Natural killer cell (primary cell): ENCODE measurements at regions not wholly inside any gene's neighbourhood (a gene's known extent, or its start where the extent isn't known, plus 50 kb on each side); places are given as distances from the start of the nearest gene placed in this dataset.

Experiments used
- ATAC-seq, 3 donors: fragments of 150-1000 bp in 2 of 3; fragments of 200-7000 bp in 1 of 3; cut with Tn5 transposase; 1 replicate in 1 of 3; 2 replicates in 2 of 3; pipeline ENCODE4 v1.10.0; 2021; ENCODE audit warnings: mild to moderate bottlenecking in 2 of 3, moderate library complexity in 2 of 3
- DNase-seq, 2 donors: peaks; one replicate each; pipeline versions ENCODE4 v3.0.0 to v3.0.0-alpha.2; 2013 to 2021; ENCODE audit warnings: mixed read lengths in 1 of 2
- H3K27ac ChIP-seq: one replicate; pipeline ENCODE4 v1.5.1; 2013; ENCODE audit warnings: mild to moderate bottlenecking, low read length
- H3K27me3 ChIP-seq: one replicate; pipeline ENCODE4 v1.6.1; 2013; ENCODE audit warnings: low read length; ENCODE audit not compliant: control insufficient read depth, insufficient read depth
- H3K36me3 ChIP-seq: one replicate; pipeline ENCODE4 v1.6.1; 2013; ENCODE audit warnings: low read length; ENCODE audit not compliant: control insufficient read depth, insufficient read depth
- H3K4me1 ChIP-seq: one replicate; pipeline ENCODE4 v1.6.1; 2013; ENCODE audit warnings: low read length; ENCODE audit not compliant: control insufficient read depth, insufficient read depth
- H3K4me3 ChIP-seq: one replicate; pipeline ENCODE4 v1.5.1; 2013; ENCODE audit warnings: low read length
- H3K9me3 ChIP-seq: one replicate; pipeline ENCODE4 v1.6.1; 2013; ENCODE audit warnings: low read length; ENCODE audit not compliant: control insufficient read depth, insufficient read depth
- H3K27ac Mint-ChIP-seq, 2 donors: one replicate each; pipeline ENCODE4 v1.8.0; 2022; ENCODE audit warnings: mild to moderate bottlenecking in 2 of 2, mixed read lengths in 2 of 2, moderate library complexity in 1 of 2
- H3K27me3 Mint-ChIP-seq, 2 donors: one replicate each; pipeline ENCODE4 v1.8.0; 2022; ENCODE audit warnings: low read depth in 2 of 2, mixed read lengths in 2 of 2
- H3K36me3 Mint-ChIP-seq: one replicate; pipeline ENCODE4 v1.8.0; 2022; ENCODE audit warnings: mixed read lengths
- H3K4me1 Mint-ChIP-seq, 2 donors: one replicate each; pipeline ENCODE4 v1.8.0; 2022; ENCODE audit warnings: mixed read lengths in 2 of 2
- H3K4me3 Mint-ChIP-seq: one replicate; pipeline ENCODE4 v1.8.0; 2022; ENCODE audit warnings: mild to moderate bottlenecking, moderate library complexity, mixed read lengths
- H3K9me3 Mint-ChIP-seq, 2 donors: one replicate each; pipeline ENCODE4 v1.8.0; 2022; ENCODE audit warnings: mixed read lengths in 2 of 2
- CTCF ChIP-seq: fragments of 200-600 bp; IDR thresholded peaks from one replicate; pipeline ENCODE4 v1.8.0; 2022; ENCODE audit warnings: antibody characterized with exemption
- WGBS: methylation state at CpG from one replicate; pipeline ENCODE4 v1.1.7; 2013; ENCODE audit warnings: missing lambda C conversion rate; ENCODE audit not compliant: insufficient coverage; 5-methylcytosine and 5-hydroxymethylcytosine counted together
- intact Hi-C: fragments of 100-400 bp; cut with micrococcal nuclease; formaldehyde crosslinking; loops from one replicate; pipeline ENCODE4 v1.14.2; 2022

- H3K9me3 ChIP-seq: no peaks in the 10 kb centered on the region
- no peak for TF ChIP-seq CTCF
- WGBS: 91% methylated on average over 8 of the region's 8 CpGs
Observed at GRCh38 chr10:128996092-128996491, 470.9 kb upstream of the MGMT start.

GRCh38 chr10:128998101-128998805, 468.8 kb upstream of the MGMT start:
- Histone ChIP-seq H3K9me3 (no peaks in the 10 kb centered on the region), H3K27ac (no peak overlapping the region), H3K27me3 (no peaks in the 10 kb centered on the region), H3K36me3 (no peaks in the 10 kb centered on the region), H3K4me1 (no peaks in the 10 kb centered on the region), H3K4me3 (no peak overlapping the region)
- 82% methylated on average over 7 of the region's 10 CpGs for WGBS
- intact Hi-C loops: no loop called here
- no peaks in the 10 kb centered on the region for H3K36me3 Mint-ChIP-seq
- DNase-seq: no peak
- no peaks in the 10 kb centered on the region for H3K4me1 Mint-ChIP-seq
- no peak for ATAC-seq
- H3K4me3 Mint-ChIP-seq: no peak overlapping the region
- no peak overlapping the region for H3K27ac Mint-ChIP-seq
- no peak for TF ChIP-seq CTCF
- H3K27me3 Mint-ChIP-seq: peaks cover 0 to 2% of the 10 kb centered on the region in 2 donors
- H3K9me3 Mint-ChIP-seq: no peaks in the 10 kb centered on the region

More at GRCh38 chr10:128996092-128996491, 470.9 kb upstream of the MGMT start:
- no peak overlapping the region for H3K27ac Mint-ChIP-seq
- peaks cover 0 to 8% of the 10 kb centered on the region in 2 donors for H3K27me3 Mint-ChIP-seq
- Histone ChIP-seq H3K36me3 (no peaks in the 10 kb centered on the region), H3K4me1 (no peaks in the 10 kb centered on the region), H3K27me3 (no peaks in the 10 kb centered on the region), H3K27ac (no peak overlapping the region), H3K4me3 (no peak overlapping the region)
- no peaks in the 10 kb centered on the region for H3K4me1 Mint-ChIP-seq
- intact Hi-C loops: no loop called here
- H3K4me3 Mint-ChIP-seq: no peak overlapping the region
- no peaks in the 10 kb centered on the region for H3K36me3 Mint-ChIP-seq
- DNase-seq (no peak), ATAC-seq (no peak)
- no peaks in the 10 kb centered on the region for H3K9me3 Mint-ChIP-seq

- intact Hi-C loops: no loop called here
- DNase-seq (no peak), ATAC-seq (no peak)
- Mint-ChIP-seq H3K27me3 (peaks cover 0 to 16% of the 10 kb centered on the region in 2 donors), H3K9me3 (no peaks in the 10 kb centered on the region), H3K4me1 (no peaks in the 10 kb centered on the region), H3K36me3 (no peaks in the 10 kb centered on the region), H3K27ac (no peak overlapping the region), H3K4me3 (no peak overlapping the region)
- Histone ChIP-seq H3K27me3 (no peaks in the 10 kb centered on the region), H3K4me3 (no peak overlapping the region), H3K27ac (no peak overlapping the region), H3K36me3 (no peaks in the 10 kb centered on the region), H3K9me3 (no peaks in the 10 kb centered on the region), H3K4me1 (no peaks in the 10 kb centered on the region)
- 88% methylated on average over 9 of the region's 9 CpGs for WGBS
- no peak for TF ChIP-seq CTCF
Observed at GRCh38 chr10:129004398-129004797, 462.6 kb upstream of the MGMT start.

GRCh38 chr10:129005080-129005479, 462.0 kb upstream of the MGMT start:
- no peak overlapping the region for H3K4me3 ChIP-seq
- DNase-seq (no peak), ATAC-seq (no peak)
- WGBS: 92% methylated on average over 7 of the region's 8 CpGs
- no peaks in the 10 kb centered on the region for H3K27me3 ChIP-seq
- H3K4me1 ChIP-seq: no peaks in the 10 kb centered on the region
- H3K27ac Mint-ChIP-seq: no peak overlapping the region
- no peaks in the 10 kb centered on the region for H3K4me1 Mint-ChIP-seq
- no peaks in the 10 kb centered on the region for H3K9me3 Mint-ChIP-seq
- H3K9me3 ChIP-seq: no peaks in the 10 kb centered on the region
- H3K27ac ChIP-seq: no peak overlapping the region
- TF ChIP-seq CTCF: no peak
- peaks cover 0 to 16% of the 10 kb centered on the region in 2 donors for H3K27me3 Mint-ChIP-seq
- H3K36me3 Mint-ChIP-seq: no peaks in the 10 kb centered on the region
- intact Hi-C loops: no loop called here
- no peaks in the 10 kb centered on the region for H3K36me3 ChIP-seq
- H3K4me3 Mint-ChIP-seq: no peak overlapping the region
